ELR (cell line): ENCODE measurements at regions not wholly inside any gene's neighbourhood (a gene's known extent, or its start where the extent isn't known, plus 50 kb on each side); places are given as distances from the start of the nearest gene placed in this dataset.
A peak's percentile ranks its signal among the peaks of the same experiment; 100 is the strongest.

ENCODE experiments used
- DNase-seq: peaks from one replicate; pipeline ENCODE4 v3.0.0-alpha.2; 2015; ENCODE audit warnings: low read depth

GRCh38 chr4:56286763-56287162, 100.5 kb downstream of the AASDH start:
- DNase-seq: peak; percentile 10

- no peak for DNase-seq
These were observed 103.9 kb downstream of the AASDH start for GRCh38 chr4:56283375-56283774.

- DNase-seq: no peak
These were observed 105.3 kb downstream of the AASDH start for GRCh38 chr4:56282004-56282403.

GRCh38 chr4:56276547-56276946, 110.7 kb downstream of the AASDH start:
- peak; percentile 27 for DNase-seq

- DNase-seq: no peak
These were observed 113.9 kb downstream of the AASDH start for GRCh38 chr4:56273391-56273790.

GRCh38 chr4:56272927-56273326, 114.4 kb downstream of the AASDH start:
- no peak for DNase-seq

GRCh38 chr4:56272003-56272402, 115.3 kb downstream of the AASDH start:
- DNase-seq: no peak

GRCh38 chr4:56271131-56271530, 116.2 kb downstream of the AASDH start:
- peak; percentile 8 for DNase-seq

GRCh38 chr4:56267558-56267957, 119.7 kb downstream of the AASDH start:
- no peak for DNase-seq

- no peak for DNase-seq
These were observed 122.4 kb downstream of the AASDH start for GRCh38 chr4:56264873-56265272.

- DNase-seq: no peak
These were observed 126.3 kb downstream of the AASDH start for GRCh38 chr4:56261027-56261426.

- DNase-seq: no peak
These were observed 127.0 kb downstream of the AASDH start for GRCh38 chr4:56260320-56260719.

- no peak for DNase-seq
These were observed 127.6 kb downstream of the AASDH start for GRCh38 chr4:56259655-56260054.

- no peak for DNase-seq
These were observed 131.5 kb downstream of the AASDH start for GRCh38 chr4:56255820-56256219.

- DNase-seq: no peak
These were observed 133.5 kb downstream of the AASDH start for GRCh38 chr4:56253666-56254305.

GRCh38 chr4:56252561-56253152, 134.6 kb downstream of the AASDH start:
- DNase-seq: no peak

- no peak for DNase-seq
These were observed 135.7 kb downstream of the AASDH start for GRCh38 chr4:56251556-56251955.

- no peak for DNase-seq
These were observed 136.5 kb downstream of the AASDH start for GRCh38 chr4:56250776-56251175.

GRCh38 chr4:56247646-56248045, 139.6 kb downstream of the AASDH start:
- DNase-seq: no peak

- no peak for DNase-seq
These were observed 141.1 kb downstream of the AASDH start for GRCh38 chr4:56246233-56246610.

GRCh38 chr4:56245547-56246232, 141.6 kb downstream of the AASDH start:
- DNase-seq: no peak

GRCh38 chr4:56244681-56245080, 142.6 kb downstream of the AASDH start:
- DNase-seq: no peak

- no peak for DNase-seq
These were observed 144.2 kb downstream of the AASDH start for GRCh38 chr4:56243107-56243506.

- DNase-seq: no peak
These were observed 145.8 kb downstream of the AASDH start for GRCh38 chr4:56241500-56241899.
